NCI-H226 (cell line): ENCODE measurements at regions not wholly inside any gene's neighbourhood (a gene's known extent, or its start where the extent isn't known, plus 50 kb on each side); places are given as distances from the start of the nearest gene placed in this dataset.
"Not testable (repeated sequence)": the region's sequence is repeated elsewhere in the genome, so short reads cannot be mapped to it uniquely, and the experiment has no call there.

ENCODE experiments used
- DNase-seq: peaks from one replicate; pipeline ENCODE4 v3.0.0-alpha.2; 2015

- not testable (repeated sequence) for DNase-seq
These were observed 318.4 kb downstream of the ZFHX3 start for GRCh38 chr16:72729552-72729951.

- no peak for DNase-seq
These were observed 319.4 kb downstream of the ZFHX3 start for GRCh38 chr16:72728516-72728915.

- DNase-seq = no peak
These were observed 320.4 kb downstream of the ZFHX3 start for GRCh38 chr16:72727565-72727964.

DNA sequence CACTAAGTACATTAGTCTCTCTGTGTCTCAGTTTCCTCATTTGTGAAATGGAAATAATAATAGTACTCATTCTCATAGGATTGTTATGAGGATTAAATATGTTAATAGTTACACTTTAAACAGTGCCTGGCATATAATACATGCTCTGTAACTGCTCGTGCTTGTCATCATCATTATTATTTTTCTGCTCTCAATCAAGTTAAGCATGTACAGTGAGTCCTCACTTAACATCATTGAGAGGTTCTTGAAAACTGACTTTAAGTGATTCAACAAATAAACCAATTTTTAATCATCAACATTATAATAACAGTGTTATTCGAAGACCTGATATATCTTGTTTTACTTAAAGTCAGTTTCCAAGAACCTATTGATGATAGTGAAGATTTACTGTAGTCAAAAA lies 322.3 kb downstream of the ZFHX3 start:
- DNase-seq = no peak

DNA sequence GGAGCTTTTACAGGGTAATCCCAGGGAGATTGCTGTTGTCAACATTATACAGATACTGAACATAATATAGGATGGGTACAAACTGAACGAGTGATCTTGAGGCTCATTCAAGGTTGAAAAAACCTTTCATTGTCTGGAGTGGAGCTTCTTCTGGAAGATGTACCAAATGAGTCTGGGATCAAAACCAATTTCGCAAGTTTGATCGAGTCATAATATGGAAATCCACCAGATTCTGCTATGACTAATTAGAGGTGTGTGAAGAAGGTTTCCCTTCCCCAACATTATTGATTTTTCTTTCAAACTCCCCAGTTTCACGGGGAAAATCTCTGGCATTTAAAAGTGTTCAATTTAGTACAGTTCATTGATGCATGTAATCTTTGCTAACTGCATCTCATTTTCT lies 324.1 kb downstream of the ZFHX3 start:
- peak; percentile 29 for DNase-seq

DNA sequence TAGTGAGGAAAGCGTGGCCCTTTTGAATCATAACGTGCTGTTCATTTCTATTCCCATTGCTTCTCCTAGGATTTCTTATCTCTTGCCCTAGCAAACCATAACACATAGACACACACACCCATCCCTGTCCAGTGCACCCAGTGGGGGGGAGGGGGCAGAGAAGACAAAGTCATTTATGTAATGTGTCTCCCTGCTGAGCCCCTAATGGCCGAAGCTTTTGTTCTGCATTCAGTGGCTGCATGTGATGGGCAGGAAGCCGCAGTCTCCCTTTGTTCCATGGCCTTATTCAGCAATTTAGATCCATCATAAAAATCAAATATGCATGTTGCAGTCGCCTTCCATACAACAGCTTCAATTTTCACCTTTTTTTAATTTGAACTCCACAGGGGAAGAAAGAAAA lies 325.4 kb downstream of the ZFHX3 start:
- DNase-seq = no peak

- DNase-seq = no peak
These were observed 325.9 kb downstream of the ZFHX3 start for GRCh38 chr16:72721981-72722380.

DNA sequence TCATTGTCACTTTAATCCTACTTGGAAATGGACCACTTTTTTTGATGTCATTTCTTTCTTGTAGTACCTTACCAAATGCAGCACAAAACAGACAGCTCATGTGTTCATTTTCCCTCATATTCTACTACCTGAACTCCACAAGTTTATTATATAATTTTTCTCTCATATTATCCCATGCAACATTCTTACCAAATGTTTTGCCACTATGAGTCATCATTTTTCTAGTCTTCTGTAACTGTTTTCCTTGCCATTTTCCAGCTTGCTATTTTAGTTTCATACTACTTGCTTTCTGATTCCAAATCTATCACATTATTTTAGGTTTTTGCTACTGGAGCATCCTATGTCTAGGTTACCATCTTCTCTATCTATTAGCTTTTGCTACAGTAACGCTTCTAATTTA lies 332.7 kb downstream of the ZFHX3 start:
- no peak for DNase-seq

DNA sequence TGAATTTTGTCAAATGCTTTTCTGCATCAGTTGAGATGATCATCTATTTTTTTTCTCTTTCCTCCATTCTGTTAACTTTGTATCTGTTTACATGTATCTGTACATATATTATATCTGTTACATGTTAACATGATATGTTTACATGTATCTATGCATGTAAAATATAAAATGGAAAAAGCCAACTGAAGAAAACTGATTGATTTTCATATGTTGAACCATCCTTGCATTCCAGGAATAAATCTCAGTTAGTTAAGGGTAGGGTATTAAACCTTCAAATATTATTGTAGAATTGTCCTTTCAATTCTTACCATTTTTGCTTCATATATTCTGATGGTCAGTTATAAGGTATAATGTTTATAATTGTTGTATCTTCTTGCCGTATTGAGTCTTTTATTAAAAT lies 336.1 kb downstream of the ZFHX3 start:
- DNase-seq = no peak

DNA sequence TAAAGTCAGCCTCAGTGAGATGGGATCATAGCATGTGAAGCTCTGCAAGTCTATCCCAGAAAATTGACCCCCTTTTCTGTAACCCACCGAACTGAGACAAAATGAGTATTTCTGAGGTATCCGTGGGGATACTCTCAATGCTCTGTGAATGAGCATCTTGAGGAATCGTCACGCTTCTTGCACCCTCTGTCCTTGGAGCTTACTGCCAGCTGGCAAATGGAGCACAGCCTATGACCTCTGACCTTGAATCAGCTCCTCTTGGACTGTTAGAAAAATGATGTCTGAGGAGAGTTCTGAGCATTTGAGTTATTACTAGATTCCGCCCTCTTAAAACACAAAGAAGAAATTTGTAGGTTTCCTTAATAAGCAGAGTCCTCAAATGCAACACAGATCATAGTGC lies 342.1 kb downstream of the ZFHX3 start:
- no peak for DNase-seq

GRCh38 chr16:72704746-72705372 lies 343.1 kb downstream of the ZFHX3 start:
- DNase-seq = no peak

GRCh38 chr16:72689851-72690250 lies 358.1 kb downstream of the ZFHX3 start:
- DNase-seq = no peak

DNA sequence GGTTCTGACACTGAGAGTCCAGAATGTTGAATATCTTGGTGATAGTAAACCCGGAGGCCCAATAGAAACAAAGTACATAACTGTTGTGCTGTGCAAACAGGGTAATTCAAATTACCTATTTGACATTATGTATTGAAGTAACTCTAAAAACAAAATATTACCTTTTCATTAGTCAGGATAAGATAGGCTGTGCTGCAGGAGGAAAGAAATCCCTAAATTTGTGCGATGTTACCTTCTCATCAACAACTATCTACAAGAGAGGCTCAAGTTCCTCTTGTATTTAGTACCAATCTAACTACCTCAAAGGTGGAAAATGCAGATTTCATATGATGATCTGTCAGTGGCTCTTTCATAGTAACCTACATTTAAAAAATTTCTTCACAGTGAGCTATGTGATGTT lies 367.2 kb downstream of the ZFHX3 start:
- no peak for DNase-seq

- DNase-seq = no peak
These were observed 368.1 kb downstream of the ZFHX3 start for GRCh38 chr16:72679856-72680255.

- peak; percentile 15 for DNase-seq
These were observed 370.1 kb downstream of the ZFHX3 start for GRCh38 chr16:72677662-72678447.

GRCh38 chr16:72673118-72673517 lies 374.8 kb downstream of the ZFHX3 start:
- no peak for DNase-seq

- DNase-seq = no peak
These were observed 381.7 kb downstream of the ZFHX3 start for GRCh38 chr16:72666267-72666666.

- no peak for DNase-seq
These were observed 382.2 kb downstream of the ZFHX3 start for GRCh38 chr16:72665701-72666100.

DNA sequence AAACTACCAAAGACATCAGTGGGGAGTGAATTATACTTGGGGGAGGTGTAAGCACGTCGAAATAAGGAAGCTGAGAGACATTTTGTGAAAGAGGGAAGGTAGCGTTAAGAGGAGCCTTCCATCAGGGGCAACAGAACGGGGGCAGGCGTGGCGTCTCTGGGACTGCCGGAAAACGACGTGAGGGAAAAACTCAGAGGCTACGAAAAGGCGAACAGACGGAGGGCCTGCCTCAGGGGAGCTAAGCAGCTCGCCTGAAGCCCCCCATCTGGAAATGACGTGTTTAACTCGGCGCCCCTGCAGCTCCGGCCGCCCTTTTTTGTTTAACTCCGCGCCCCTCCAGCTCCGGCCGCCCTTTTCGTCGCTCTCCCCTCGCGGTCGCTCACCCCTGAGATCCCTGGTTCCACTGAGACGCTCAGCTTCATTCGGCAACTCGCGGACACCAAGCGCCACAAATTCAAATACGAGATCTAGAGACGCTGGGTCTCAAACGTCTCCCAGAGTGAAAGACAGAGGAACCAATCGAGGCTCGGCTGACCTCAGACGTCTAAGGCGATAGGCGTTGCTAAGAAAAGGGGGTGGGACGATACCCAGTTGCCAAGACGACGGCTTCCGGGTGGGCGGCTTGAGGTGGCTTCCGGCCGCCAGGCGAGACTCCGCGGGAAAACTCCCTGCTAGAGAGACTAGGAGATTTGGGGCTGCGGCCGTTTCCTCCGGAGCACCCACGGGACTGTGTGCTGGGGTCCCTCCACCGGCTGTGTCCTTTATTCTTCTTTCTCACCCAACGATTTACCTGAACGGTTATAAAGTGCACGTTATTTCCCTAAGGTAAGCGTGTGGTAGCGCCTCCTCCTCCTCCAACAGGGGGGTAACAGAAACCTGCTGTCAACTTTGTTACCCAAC lies 383.2 kb downstream of the ZFHX3 start:
- DNase-seq = peak; percentile 96

GRCh38 chr16:72664056-72664508 lies 383.8 kb downstream of the ZFHX3 start:
- DNase-seq = no peak

GRCh38 chr16:72658888-72659717 lies 388.8 kb downstream of the ZFHX3 start:
- DNase-seq = peak; percentile 29

GRCh38 chr16:72657791-72658190 lies 390.1 kb downstream of the ZFHX3 start:
- DNase-seq = no peak

GRCh38 chr16:72657164-72657563 lies 390.8 kb downstream of the ZFHX3 start:
- no peak for DNase-seq
